ENCODE measurements at regions not wholly inside any gene's neighbourhood (a gene's known extent, or its start where the extent isn't known, plus 50 kb on each side); places are given as distances from the start of the nearest gene placed in this dataset.
"Not testable (repeated sequence)": the region's sequence is repeated elsewhere in the genome, so short reads cannot be mapped to it uniquely, and the experiment has no call there.

DNA sequence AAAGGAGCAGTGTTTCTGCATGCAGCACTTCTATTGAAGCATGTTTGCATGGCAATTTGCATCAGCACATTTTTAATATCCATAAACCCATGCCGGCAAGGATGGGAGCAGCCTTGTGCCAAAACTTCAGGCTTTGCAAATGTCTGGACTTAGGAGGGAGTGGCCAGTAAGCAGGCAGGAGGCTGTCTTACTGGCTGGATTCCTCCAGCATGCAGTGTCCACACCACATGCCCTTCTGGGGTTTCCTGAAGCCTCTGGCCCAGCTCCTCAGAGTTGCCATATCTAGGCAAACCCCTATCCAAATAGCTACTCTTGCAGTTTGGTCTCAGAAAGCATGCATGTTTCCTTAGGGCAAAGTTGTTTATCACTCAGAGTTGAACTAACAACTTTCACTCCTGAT, 139.1 kb upstream of the MRPS22 start:
- no peak overlapping the region for H3K27ac Mint-ChIP-seq

GRCh38 chr3:139213936-139214335, 129.9 kb upstream of the MRPS22 start:
- no peaks in the 10 kb centered on the region for H3K4me1 Mint-ChIP-seq
- H3K27ac Mint-ChIP-seq = no peak overlapping the region
- H3K36me3 Mint-ChIP-seq = no peaks in the 10 kb centered on the region
- H3K27me3 Mint-ChIP-seq (ENCODE audit: low read depth in 3 of 3) = peaks cover 2 to 4% (median 3%) of the 10 kb centered on the region in 3 donors
- no peak for DNase-seq
- H3K4me3 Mint-ChIP-seq = no peak overlapping the region
- peaks cover 0 to 5% (median 0%) of the 10 kb centered on the region in 6 donors for H3K9me3 Mint-ChIP-seq

More for the DNA sequence above, 139.1 kb upstream of the MRPS22 start:
- Mint-ChIP-seq H3K4me1 (no peaks in the 10 kb centered on the region), H3K36me3 (no peaks in the 10 kb centered on the region), H3K27me3 (ENCODE audit: low read depth in 3 of 3) (peaks cover 0 to 8% (median 0%) of the 10 kb centered on the region in 3 donors), H3K9me3 (peaks cover 0 to 2% (median 0%) of the 10 kb centered on the region in 6 donors), H3K4me3 (no peak overlapping the region)
- no peak for DNase-seq

GRCh38 chr3:139216958-139217357, 126.9 kb upstream of the MRPS22 start:
- H3K27me3 Mint-ChIP-seq (ENCODE audit: low read depth in 3 of 3) = peaks cover 2 to 5% (median 4%) of the 10 kb centered on the region in 3 donors
- no peaks in the 10 kb centered on the region for H3K36me3 Mint-ChIP-seq
- H3K4me1 Mint-ChIP-seq = no peaks in the 10 kb centered on the region
- no peaks in the 10 kb centered on the region for H3K9me3 Mint-ChIP-seq
- H3K27ac Mint-ChIP-seq = no peak overlapping the region
- no peak overlapping the region for H3K4me3 Mint-ChIP-seq
- no peak for DNase-seq

- peaks cover 0 to 5% (median 4%) of the 10 kb centered on the region in 3 donors for H3K27me3 Mint-ChIP-seq (ENCODE audit: low read depth in 3 of 3)
These were observed 126.2 kb upstream of the MRPS22 start for GRCh38 chr3:139217633-139218032.

GRCh38 chr3:139218046-139218445, 125.8 kb upstream of the MRPS22 start:
- no peak for DNase-seq
- Mint-ChIP-seq H3K4me1 (no peaks in the 10 kb centered on the region), H3K27ac (no peak overlapping the region), H3K27me3 (ENCODE audit: low read depth in 3 of 3) (peaks cover 3 to 5% (median 4%) of the 10 kb centered on the region in 3 donors), H3K4me3 (no peak overlapping the region), H3K9me3 (no peaks in the 10 kb centered on the region), H3K36me3 (no peaks in the 10 kb centered on the region)

More at GRCh38 chr3:139217633-139218032, 126.2 kb upstream of the MRPS22 start:
- H3K27ac Mint-ChIP-seq = no peak overlapping the region
- no peak overlapping the region for H3K4me3 Mint-ChIP-seq
- no peaks in the 10 kb centered on the region for H3K4me1 Mint-ChIP-seq
- H3K36me3 Mint-ChIP-seq = no peaks in the 10 kb centered on the region
- H3K9me3 Mint-ChIP-seq = no peaks in the 10 kb centered on the region
- DNase-seq = no peak

DNA sequence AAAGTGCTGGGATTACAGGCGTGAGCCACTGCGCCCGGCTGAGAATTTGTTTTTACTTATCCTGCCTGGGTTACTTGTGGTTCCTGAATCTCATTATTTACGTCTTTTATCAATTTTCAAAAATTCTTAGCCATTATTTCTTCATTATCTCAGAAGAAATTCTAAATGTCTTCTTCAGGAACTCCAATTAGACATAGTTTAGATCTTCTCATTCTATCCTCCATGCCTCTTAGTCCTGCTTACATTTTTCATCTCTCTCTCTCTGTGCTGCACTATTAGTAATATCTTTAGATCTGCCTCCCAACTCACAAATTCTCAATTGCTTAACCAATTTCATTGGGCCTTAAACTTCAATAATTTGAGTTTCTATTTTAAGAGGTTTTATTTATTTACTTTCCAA, 124.4 kb upstream of the MRPS22 start:
- H3K9me3 Mint-ChIP-seq = no peaks in the 10 kb centered on the region
- DNase-seq = no peak
- H3K27ac Mint-ChIP-seq = no peak overlapping the region
- H3K36me3 Mint-ChIP-seq = no peaks in the 10 kb centered on the region
- H3K27me3 Mint-ChIP-seq (ENCODE audit: low read depth in 3 of 3) = peaks cover 3 to 6% (median 5%) of the 10 kb centered on the region in 3 donors
- no peak overlapping the region for H3K4me3 Mint-ChIP-seq
- no peaks in the 10 kb centered on the region for H3K4me1 Mint-ChIP-seq

- H3K27me3 Mint-ChIP-seq (ENCODE audit: low read depth in 3 of 3) = peaks cover 2 to 7% (median 6%) of the 10 kb centered on the region in 3 donors
- no peak overlapping the region for H3K27ac Mint-ChIP-seq
- DNase-seq = no peak
- H3K4me1 Mint-ChIP-seq = no peaks in the 10 kb centered on the region
- no peaks in the 10 kb centered on the region for H3K36me3 Mint-ChIP-seq
- no peaks in the 10 kb centered on the region for H3K9me3 Mint-ChIP-seq
- no peak overlapping the region for H3K4me3 Mint-ChIP-seq
These were observed 121.6 kb upstream of the MRPS22 start for GRCh38 chr3:139222100-139222657.

- H3K4me1 Mint-ChIP-seq = no peaks in the 10 kb centered on the region
- peaks cover 0 to 6% (median 6%) of the 10 kb centered on the region in 3 donors for H3K27me3 Mint-ChIP-seq (ENCODE audit: low read depth in 3 of 3)
- DNase-seq = no peak
- H3K4me3 Mint-ChIP-seq = no peak overlapping the region
- H3K36me3 Mint-ChIP-seq = no peaks in the 10 kb centered on the region
- H3K9me3 Mint-ChIP-seq = no peaks in the 10 kb centered on the region
- no peak overlapping the region for H3K27ac Mint-ChIP-seq
These were observed 118.3 kb upstream of the MRPS22 start for GRCh38 chr3:139225548-139225947.

DNA sequence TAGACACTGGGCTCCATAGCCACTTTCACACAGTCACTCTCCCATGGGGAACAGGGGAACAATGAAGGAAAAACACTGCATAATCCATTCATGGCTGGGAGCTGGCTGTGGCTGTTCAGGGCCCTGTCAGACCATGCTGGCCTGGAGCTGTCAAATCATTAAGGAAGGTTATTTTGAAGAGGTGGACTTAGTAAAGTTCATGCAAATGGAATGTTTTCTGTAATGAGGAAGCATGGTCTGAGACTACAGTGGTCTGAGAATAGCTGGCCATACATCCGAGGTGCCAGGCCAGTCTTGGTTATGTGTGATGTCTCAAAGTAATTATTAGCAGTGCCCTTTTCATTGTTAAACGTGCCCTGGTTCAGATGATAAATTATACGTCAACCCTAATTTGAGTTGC, 117.1 kb upstream of the MRPS22 start:
- no peak for DNase-seq
- Mint-ChIP-seq H3K27me3 (ENCODE audit: low read depth in 3 of 3) (peaks cover 0 to 6% (median 2%) of the 10 kb centered on the region in 3 donors), H3K27ac (no peak overlapping the region), H3K36me3 (no peaks in the 10 kb centered on the region), H3K4me1 (no peaks in the 10 kb centered on the region), H3K9me3 (no peaks in the 10 kb centered on the region), H3K4me3 (no peak overlapping the region)

DNA sequence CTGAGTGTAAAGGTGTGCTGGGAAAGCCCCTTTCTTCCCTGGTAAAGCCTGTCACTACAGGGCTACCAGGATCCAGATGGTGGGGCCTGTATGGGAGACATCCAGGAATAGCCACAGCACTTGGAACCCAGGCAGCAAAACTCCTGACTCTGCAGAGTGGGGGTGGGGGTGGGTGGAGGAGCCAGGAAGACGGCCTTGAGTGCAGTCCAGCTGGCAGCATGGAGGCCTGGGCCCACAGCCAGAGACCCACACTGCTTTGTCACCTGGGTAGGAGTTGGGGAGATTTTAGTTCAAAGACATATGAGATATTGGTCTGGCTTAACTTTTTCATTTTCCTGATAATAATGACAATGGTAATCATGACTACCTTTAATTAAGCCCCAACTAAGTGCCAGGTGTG, 116.7 kb upstream of the MRPS22 start:
- H3K4me1 Mint-ChIP-seq = no peaks in the 10 kb centered on the region
- no peaks in the 10 kb centered on the region for H3K36me3 Mint-ChIP-seq
- H3K9me3 Mint-ChIP-seq = no peaks in the 10 kb centered on the region
- H3K27me3 Mint-ChIP-seq (ENCODE audit: low read depth in 3 of 3) = peaks cover 0 to 6% (median 2%) of the 10 kb centered on the region in 3 donors
- no peak overlapping the region for H3K27ac Mint-ChIP-seq
- no peak overlapping the region for H3K4me3 Mint-ChIP-seq
- DNase-seq = no peak

DNA sequence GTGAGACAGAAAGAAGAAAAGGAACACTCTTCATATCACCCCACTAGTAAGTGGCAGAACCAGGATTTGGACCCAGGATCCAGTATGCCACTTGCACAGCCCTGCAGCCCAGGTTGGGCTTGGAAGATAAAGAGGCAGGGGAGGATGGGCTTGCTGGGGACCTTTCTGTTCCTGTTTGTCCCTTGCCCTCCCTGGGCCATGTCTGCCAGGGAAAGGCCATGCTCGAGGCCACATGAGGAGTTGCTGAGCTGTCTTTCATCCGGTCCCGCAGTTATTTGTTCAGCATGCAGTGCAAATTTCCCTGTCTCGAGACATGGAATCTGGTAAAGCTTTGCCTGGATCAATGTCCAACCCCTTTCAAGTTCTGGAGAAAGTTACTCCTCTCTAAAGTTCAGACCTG, 116.0 kb upstream of the MRPS22 start:
- Mint-ChIP-seq H3K36me3 (no peaks in the 10 kb centered on the region), H3K4me3 (no peak overlapping the region), H3K4me1 (no peaks in the 10 kb centered on the region), H3K27me3 (ENCODE audit: low read depth in 3 of 3) (peaks cover 0 to 5% (median 2%) of the 10 kb centered on the region in 3 donors), H3K27ac (no peak overlapping the region), H3K9me3 (no peaks in the 10 kb centered on the region)
- no peak for DNase-seq

GRCh38 chr3:139230391-139230790, 113.4 kb upstream of the MRPS22 start:
- no peaks in the 10 kb centered on the region for H3K4me1 Mint-ChIP-seq
- no peak for DNase-seq
- H3K36me3 Mint-ChIP-seq = no peaks in the 10 kb centered on the region
- H3K27ac Mint-ChIP-seq = no peak overlapping the region
- H3K4me3 Mint-ChIP-seq = no peak overlapping the region
- H3K27me3 Mint-ChIP-seq (ENCODE audit: low read depth in 3 of 3) = peaks cover 0 to 3% (median 2%) of the 10 kb centered on the region in 3 donors
- no peaks in the 10 kb centered on the region for H3K9me3 Mint-ChIP-seq

- Mint-ChIP-seq H3K36me3 (no peaks in the 10 kb centered on the region), H3K27ac (no peak overlapping the region), H3K4me3 (no peak overlapping the region), H3K27me3 (ENCODE audit: low read depth in 3 of 3) (peaks cover under 1 to 5% (median 2%) of the 10 kb centered on the region in 3 donors), H3K9me3 (no peaks in the 10 kb centered on the region), H3K4me1 (no peaks in the 10 kb centered on the region)
- no peak for DNase-seq
These were observed 112.1 kb upstream of the MRPS22 start for GRCh38 chr3:139231555-139232281.

- not testable (repeated sequence) for H3K4me3 Mint-ChIP-seq; H3K27me3 Mint-ChIP-seq (ENCODE audit: low read depth in 3 of 3); H3K9me3 Mint-ChIP-seq; H3K4me1 Mint-ChIP-seq; DNase-seq; H3K27ac Mint-ChIP-seq; H3K36me3 Mint-ChIP-seq
These were observed 111.5 kb upstream of the MRPS22 start for GRCh38 chr3:139232341-139232740.

DNA sequence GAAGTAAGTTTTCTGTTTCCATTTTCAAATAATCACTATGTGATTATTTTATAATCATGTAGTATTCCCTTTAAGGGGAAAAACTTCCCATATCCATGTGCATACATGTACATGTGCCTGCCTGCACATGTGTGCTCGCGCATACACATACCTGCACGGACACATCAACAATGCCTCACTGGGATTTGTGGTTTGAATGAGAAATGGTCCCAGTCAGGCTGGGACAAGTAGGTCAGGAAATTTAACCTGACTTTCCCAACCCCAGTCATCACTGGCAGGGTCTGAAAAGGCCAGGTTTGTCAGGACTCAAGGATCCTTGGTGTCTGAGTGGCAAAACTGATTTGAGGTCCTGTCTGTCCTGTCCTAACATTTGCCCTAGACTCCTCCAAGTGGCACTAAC, 109.3 kb upstream of the MRPS22 start:
- no peaks in the 10 kb centered on the region for H3K36me3 Mint-ChIP-seq
- peaks cover 0 to 2% (median 0%) of the 10 kb centered on the region in 6 donors for H3K9me3 Mint-ChIP-seq
- H3K4me3 Mint-ChIP-seq = no peak overlapping the region
- H3K27me3 Mint-ChIP-seq (ENCODE audit: low read depth in 3 of 3) = peaks cover 2 to 6% (median 5%) of the 10 kb centered on the region in 3 donors
- H3K27ac Mint-ChIP-seq = no peak overlapping the region
- H3K4me1 Mint-ChIP-seq = no peaks in the 10 kb centered on the region
- DNase-seq = no peak

Data from immature natural killer cell (primary cell).